NCI-H526 (cell line): ENCODE measurements at regions not wholly inside any gene's neighbourhood (a gene's known extent, or its start where the extent isn't known, plus 50 kb on each side); places are given as distances from the start of the nearest gene placed in this dataset.
"Not testable (repeated sequence)": the region's sequence is repeated elsewhere in the genome, so short reads cannot be mapped to it uniquely, and the experiment has no call there.

Experiments used
- DNase-seq, 2 experiments: peaks; one replicate each; lab custom pipeline; 2025; lab: John Stamatoyannopoulos, UW

GRCh38 chr13:34698945-34699344, 243.1 kb upstream of the NBEA start:
- no peak for DNase-seq

DNA sequence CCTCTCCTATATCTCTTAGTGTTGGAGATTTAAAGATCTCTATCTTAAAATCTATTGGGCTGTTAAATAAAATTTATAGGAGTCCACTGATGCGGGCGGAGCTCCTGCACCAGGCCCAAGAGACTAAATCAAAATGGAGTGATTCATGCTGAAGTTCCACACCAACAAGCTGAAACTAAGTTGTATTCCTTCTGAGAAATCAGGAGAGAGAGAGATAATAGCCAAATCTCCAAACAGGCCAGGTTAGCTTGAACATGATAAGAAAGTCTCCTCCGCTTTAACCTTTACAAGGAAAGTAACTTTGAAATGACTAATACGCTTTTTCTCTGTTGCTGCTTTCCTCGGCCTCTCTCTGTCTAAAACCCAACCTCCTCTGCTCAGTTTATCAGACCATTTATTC, 241.9 kb upstream of the NBEA start:
- no peak for DNase-seq

- DNase-seq = no peak
Measured at GRCh38 chr13:34701919-34702318, 240.2 kb upstream of the NBEA start.

- no peak for DNase-seq
Measured at GRCh38 chr13:34708566-34709313, 233.3 kb upstream of the NBEA start.

- no peak for DNase-seq
Measured at GRCh38 chr13:34719060-34719875, 222.8 kb upstream of the NBEA start.

GRCh38 chr13:34720618-34721017, 221.5 kb upstream of the NBEA start:
- DNase-seq = no peak

- peak; percentile 50 to 71 for DNase-seq
Measured at GRCh38 chr13:34721631-34722595, 220.2 kb upstream of the NBEA start.

DNA sequence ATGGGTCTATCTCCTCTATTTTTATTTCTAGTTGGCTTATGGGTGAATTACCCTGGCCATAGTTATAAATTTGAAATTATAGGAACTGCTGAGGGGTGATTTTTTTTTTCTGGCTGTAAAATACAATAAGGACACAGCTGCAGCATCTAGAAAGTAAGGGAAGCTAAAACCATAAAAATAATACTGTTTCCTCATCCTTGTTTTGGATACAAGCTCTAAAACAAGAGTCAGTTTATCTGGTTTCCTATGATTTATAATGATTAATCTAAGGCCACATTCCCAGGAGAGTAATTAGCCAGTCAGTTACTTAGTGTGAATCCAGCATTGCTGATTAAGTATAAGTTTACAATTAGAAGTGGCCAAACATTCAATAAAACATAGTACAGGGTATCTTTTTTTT, 219.1 kb upstream of the NBEA start:
- peak in 1 of 2 experiments; percentile 22 for DNase-seq

GRCh38 chr13:34730961-34731360, 211.1 kb upstream of the NBEA start:
- DNase-seq = no peak

DNA sequence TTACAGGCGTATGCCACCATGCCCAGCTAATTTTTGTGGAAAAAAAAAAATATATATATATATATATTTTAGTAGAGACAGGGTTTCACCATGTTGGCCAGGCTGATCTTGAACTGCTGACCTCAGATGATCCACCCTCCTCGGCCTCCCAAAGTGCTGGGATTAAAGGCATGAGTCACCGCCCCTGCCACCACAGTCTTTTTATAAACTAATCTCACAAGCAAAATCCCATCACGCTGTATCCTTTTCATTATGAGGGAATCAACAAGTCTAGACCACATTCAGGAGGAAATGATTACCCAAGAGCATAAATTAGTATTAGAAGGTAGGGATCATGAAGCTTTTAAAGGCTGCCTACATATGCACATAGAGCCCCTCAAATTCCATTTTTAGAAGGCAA, 210.6 kb upstream of the NBEA start:
- DNase-seq = no peak

- no peak for DNase-seq
Measured at GRCh38 chr13:34733721-34734120, 208.3 kb upstream of the NBEA start.

DNA sequence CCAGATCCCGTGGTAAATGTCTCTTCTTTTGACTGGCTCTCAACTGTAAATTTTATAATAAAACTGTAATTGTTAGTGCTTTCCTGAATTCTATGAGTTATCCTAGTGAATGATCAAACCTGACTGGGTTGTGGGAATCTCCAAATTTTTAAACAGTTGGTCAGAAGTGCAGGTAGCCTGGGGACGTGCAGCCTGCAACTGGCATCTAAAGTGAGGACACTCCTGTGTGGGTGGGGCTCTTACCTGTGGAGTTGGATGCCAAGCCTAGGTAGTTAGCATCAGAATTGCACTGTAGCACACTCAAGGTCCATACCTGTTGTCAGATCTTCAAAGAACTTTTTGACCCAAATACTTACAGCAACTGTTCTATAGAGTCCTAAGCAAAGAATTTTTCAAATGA, 207.1 kb upstream of the NBEA start:
- DNase-seq = no peak

DNA sequence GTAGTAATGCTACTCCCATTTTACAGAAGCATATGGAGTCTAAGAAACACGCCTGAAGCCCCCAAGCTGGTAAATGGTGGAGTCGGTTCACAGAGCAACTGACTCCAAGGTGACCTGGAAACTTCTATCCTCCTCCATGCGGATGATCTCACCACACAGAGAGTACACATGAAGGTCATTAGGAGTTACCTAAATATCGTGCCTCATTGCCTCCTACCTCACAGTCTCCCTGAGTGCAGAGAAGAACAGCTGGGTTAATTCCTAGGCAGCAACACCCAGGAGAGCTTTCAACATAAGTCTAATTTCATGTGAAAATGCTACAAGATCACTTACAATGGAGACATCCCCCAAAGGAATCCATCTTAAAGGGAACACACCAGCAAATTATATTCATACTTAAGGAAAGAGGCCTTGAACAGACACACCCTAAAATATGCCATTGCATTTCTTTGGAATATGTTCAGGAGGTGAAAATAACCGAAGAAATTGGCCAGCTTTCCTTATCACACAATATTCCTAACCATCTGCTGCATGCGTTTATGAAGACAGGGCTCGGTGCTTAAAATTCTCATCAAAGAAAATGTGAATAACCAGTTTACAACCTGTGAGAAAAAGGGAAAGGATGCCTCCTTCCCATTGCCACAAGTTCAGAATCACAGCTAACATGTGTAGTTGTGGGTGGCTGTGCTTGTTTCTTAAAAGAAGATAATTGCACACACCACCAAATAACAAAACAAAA, 203.6 kb upstream of the NBEA start:
- peak in 1 of 2 experiments; percentile 3 for DNase-seq

- not testable (repeated sequence) for DNase-seq
Measured at GRCh38 chr13:34747056-34747455, 195.0 kb upstream of the NBEA start.

DNA sequence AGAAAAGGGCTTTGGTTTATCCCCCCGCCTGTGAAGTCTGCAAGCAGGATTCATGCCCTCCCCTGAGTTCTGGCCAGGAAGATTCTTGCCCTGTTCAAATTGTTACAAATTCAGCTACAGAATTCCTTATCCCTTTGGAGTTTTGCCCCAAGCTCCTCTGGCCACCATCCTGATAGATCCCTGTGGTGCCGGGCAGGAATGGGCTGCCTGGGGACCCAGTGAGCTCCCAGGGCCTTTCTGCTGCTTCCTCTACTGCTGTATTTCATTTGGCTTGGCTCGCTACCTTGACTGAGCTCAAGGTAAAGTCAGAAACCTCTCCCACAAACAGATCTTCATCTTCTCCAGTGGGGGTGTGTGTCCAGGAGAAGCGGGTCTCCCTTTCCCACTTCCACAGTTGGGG, 194.6 kb upstream of the NBEA start:
- DNase-seq = no peak

GRCh38 chr13:34748073-34748472, 194.0 kb upstream of the NBEA start:
- no peak for DNase-seq

GRCh38 chr13:34748596-34748995, 193.5 kb upstream of the NBEA start:
- no peak for DNase-seq

DNA sequence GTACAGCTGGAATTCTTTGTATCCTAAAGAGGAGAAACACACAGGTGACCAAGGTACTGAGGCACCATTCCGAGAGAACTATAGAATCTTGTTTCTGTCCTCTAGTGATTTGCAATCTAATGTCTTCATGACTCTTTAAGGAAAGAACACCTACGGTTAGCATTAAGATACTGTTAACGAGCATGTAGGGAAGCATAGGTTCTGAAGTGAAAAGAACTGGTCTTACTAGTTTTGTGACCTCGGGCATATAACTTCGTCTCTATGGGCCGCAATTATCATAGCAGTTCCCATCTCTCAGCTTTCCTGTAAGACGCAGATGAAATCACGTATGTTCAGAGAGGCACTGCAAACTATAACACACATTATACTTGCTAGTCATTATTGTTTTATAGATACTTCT, 193.0 kb upstream of the NBEA start:
- DNase-seq = peak; percentile 43 to 49

- DNase-seq = peak; percentile 58 to 74
Measured at GRCh38 chr13:34750078-34750931, 191.8 kb upstream of the NBEA start.

DNA sequence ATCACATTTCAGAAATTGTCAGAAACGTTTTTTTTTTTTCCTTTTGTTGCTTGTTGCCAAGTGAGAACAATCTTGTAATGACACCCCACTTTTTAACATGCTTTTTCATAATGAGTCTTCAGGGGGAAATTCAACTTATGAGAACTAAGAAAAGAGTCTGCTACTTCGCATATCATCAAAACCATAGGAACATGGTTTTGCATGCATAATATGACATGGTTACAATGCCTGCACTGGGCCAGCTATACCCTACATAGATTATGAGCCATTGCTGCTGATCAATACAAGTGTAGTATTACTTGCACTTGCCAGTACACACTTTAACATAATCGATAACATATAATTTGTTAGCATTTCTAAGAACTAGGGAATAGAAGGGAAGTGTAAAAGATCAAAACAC, 191.0 kb upstream of the NBEA start:
- DNase-seq = no peak

DNA sequence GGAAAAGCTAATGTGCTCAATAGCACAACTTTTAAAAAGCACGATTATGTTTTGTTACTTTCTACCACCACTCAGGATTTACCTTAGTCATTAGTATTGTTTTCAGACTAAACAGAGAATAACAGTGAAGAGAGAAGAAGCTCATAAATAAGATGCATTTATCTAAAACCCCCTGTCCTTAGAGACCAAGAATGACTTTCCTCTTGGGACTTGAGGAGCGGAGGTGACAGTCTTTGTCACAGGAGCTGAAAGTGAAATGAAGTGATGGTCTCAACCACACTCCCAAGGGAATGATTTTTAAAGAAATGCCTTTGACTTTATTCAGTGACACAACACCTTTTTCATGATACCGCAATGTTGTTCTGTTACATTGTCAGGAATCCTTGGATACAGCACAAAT, 190.6 kb upstream of the NBEA start:
- no peak for DNase-seq
